GM12875 (cell line): ENCODE measurements at regions not wholly inside any gene's neighbourhood (a gene's known extent, or its start where the extent isn't known, plus 50 kb on each side); places are given as distances from the start of the nearest gene placed in this dataset.
A peak's percentile ranks its signal among the peaks of the same experiment; 100 is the strongest.

Experiments used
- H3K4me3 ChIP-seq: one replicate; pipeline ENCODE4 v1.5.1; 2011; ENCODE audit warnings: low read depth, low read length, control low read depth
- TF ChIP-seq, protein P1 (sequence below): IDR thresholded peaks from 2 replicates; pipeline ENCODE4 v1.5.1; 2011; ENCODE audit warnings: low read depth, mild to moderate bottlenecking, control low read depth, inconsistent platforms, low read length, moderate library complexity, borderline replicate concordance; ENCODE audit not compliant: insufficient read depth

DNA sequence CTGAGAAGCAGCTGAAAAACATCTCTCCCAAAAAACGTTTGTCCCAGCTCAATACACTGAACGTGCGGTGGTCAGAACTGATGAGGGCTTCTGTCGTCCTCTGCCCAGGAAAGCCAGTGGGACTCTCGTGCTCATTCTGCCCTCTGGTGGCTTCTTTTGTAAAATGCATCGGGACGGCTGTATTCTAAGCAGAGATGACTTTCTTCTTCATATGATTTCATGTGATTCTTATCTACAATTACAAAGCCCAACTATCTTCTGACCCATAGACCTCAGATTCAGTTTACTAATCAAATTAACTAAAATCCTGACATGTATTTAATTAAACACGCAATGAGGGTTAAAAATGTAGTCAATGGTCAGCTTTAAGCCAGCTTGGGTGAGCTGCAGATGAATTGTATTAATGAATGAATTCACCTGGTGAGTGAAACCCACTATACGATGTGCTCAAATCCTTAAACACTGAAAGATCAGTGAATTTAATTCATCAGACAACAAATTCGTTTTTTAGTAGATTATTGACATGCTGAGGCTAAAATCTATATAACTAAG, 117.6 kb upstream of the FAM204A start:
- TF ChIP-seq, protein P1, sequence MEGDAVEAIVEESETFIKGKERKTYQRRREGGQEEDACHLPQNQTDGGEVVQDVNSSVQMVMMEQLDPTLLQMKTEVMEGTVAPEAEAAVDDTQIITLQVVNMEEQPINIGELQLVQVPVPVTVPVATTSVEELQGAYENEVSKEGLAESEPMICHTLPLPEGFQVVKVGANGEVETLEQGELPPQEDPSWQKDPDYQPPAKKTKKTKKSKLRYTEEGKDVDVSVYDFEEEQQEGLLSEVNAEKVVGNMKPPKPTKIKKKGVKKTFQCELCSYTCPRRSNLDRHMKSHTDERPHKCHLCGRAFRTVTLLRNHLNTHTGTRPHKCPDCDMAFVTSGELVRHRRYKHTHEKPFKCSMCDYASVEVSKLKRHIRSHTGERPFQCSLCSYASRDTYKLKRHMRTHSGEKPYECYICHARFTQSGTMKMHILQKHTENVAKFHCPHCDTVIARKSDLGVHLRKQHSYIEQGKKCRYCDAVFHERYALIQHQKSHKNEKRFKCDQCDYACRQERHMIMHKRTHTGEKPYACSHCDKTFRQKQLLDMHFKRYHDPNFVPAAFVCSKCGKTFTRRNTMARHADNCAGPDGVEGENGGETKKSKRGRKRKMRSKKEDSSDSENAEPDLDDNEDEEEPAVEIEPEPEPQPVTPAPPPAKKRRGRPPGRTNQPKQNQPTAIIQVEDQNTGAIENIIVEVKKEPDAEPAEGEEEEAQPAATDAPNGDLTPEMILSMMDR = peak; percentile 70
- no peak overlapping the region for H3K4me3 ChIP-seq

DNA sequence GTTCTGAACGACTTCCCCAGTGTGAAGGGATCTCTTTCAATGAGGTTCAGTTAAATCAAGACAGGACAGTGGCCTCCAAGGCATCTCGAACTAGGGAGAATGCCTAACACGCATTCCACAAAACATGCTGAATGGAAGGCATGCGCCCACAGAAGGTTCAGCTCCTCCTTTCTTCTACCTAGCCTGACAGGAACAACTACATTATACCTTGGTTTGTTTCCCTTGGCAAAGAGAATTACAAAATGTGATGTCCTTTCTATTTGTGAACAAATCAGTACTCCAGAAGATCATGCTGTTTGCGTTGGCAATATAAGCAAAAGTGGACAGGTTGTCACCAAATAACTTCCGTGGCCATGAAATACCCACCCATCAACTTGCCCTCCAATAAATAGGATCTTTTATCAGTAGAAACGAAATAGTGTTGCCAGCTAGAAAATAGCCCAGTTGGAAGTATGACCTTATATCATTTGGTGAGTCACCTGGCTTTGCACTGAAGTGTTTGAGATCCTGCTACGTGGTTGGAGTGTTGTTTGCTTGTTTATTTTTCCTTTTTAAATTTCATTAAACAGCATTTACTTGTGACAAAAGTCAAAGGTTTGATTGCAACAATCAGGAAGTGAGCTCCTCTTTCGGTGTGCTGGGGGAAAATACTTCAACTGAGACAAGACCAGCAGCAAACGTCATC, 117.0 kb upstream of the FAM204A start:
- no peak overlapping the region for H3K4me3 ChIP-seq

DNA sequence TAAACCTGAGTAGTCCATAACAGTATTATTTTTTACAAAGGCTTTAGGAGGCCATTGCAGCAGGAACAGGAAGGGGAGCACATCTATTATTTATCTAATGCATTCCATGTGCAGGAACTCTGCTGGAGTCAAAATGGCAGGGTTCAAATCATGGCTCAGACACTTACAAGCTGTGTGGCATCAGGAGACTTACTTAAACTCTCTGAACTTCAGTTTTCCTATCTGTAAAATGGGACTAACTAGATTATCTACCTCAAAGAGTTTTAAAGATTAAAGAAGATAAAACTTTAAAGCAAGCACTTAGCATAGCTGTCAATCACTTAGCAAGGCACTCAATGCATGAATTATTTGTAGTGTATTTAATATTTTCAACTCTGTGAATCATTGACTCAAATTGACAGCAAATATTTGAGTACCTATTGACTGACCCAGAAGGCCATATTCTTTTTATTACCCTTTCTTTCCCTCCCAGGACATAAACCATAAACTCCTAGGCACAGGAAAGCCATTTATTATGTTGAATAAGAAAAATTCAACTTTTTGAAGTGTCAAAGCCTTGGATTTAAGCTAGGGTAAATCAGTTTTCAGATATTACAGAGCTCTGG, 115.8 kb upstream of the FAM204A start:
- no peak overlapping the region for H3K4me3 ChIP-seq
- TF ChIP-seq, protein P1 = no peak

More for the DNA sequence above, 117.0 kb upstream of the FAM204A start:
- TF ChIP-seq, protein P1 = no peak

DNA sequence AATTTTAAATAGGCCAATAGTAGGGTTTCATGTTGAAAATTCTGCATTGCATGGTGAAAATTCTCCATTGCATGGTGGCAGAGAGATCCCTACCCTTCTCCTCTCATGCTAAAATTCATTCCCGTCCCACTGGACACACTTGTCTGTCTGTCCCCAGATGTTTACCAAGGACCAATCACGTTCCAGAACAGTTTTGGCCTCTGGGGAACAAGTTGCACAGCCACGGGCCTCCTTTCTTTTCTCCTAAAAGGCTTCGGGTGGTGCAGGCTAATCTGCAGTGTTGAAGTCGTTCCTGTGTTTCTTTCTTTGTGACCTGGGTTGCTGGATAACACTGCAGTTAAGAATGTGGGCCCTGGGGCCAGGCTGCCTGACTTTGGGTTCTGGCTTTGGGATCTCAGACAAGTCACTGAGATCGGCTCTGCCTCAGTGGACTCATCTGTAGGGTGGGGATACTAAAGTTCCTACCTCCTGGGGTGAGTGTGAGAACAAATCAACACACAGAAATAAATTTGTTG, 113.1 kb upstream of the FAM204A start:
- TF ChIP-seq, protein P1 = no peak
- no peak overlapping the region for H3K4me3 ChIP-seq

DNA sequence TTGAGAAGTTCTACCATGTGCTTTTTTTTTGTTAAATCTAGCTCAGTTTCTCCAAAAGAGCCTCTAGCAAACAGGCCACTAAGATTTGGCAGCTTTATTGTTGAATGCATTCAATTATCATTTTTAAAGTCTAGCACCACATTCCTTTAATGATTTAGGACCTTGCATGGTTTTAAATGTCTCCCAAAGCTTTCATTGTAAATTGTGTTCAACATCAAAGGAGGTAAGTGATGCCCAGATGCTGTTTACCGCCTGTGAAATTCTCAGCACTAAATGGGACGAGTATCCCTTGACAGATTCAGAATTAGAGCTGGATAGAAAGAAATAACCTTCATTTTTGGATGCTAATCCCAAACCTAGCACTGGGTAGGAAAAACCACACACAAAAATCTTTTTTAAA, 112.1 kb upstream of the FAM204A start:
- H3K4me3 ChIP-seq = no peak overlapping the region
- TF ChIP-seq, protein P1 = no peak

DNA sequence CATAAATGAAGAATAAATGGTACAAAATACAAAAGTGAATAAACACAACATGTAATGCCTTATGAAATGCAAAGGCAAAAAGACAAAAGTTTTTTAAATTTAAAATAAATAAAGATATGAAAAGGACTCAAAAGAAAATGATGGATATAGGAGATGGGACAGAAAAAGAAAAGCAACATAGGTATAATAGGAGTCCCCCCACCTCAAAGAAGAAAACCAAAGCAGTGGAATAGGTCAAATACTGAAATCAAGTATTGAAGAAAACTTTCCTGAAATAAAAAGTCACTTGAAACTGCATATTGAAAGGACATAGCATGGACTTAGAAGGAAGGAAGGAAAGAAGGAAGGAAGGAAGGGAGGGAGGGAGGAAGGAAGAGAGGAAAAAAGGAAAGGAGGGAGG, 110.0 kb upstream of the FAM204A start:
- TF ChIP-seq, protein P1 = no peak
- H3K4me3 ChIP-seq = no peak overlapping the region

DNA sequence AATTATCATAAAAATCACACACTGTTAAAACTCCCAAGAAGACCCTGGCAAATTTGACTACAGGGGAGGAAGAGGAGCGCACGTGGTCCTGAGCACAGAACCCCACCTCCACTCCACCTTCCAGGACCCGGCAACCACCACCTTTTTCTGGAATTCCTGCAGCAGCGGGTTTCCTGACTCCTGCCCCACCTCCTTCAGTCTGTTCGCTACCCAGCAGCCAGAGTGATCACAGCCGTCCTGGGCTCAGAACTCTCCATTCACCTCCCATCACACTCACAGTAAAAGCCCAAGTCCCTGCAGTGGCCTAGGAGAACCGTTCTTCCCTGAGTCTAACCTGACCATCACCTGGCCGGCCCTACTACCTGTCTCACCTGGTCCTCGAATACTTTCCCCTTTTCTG, 107.4 kb upstream of the FAM204A start:
- H3K4me3 ChIP-seq = no peak overlapping the region
- TF ChIP-seq, protein P1 = no peak
